CD4-positive, alpha-beta T cell (primary cell): ENCODE measurements at regions not wholly inside any gene's neighbourhood (a gene's known extent, or its start where the extent isn't known, plus 50 kb on each side); places are given as distances from the start of the nearest gene placed in this dataset.

Source experiments
- ATAC-seq: fragments of 200-7000 bp; cut with Tn5 transposase; one replicate; pipeline ENCODE4 v1.10.0; 2022; ENCODE audit warnings: mild to moderate bottlenecking; ENCODE audit not compliant: poor library complexity
- CTCF ChIA-PET: fragments of 350-600 bp; sonication (Branson Sonifier 250); formaldehyde crosslinking; loops from one replicate; lab custom pipeline; 2021; ENCODE audit warnings: antibody characterized with exemption, inconsistent platforms; lab: Charles Lee
- POLR2A ChIA-PET: fragments of 350-600 bp; sonication (Branson Sonifier 250); formaldehyde crosslinking; loops from one replicate; lab custom pipeline; 2021; ENCODE audit warnings: antibody characterized with exemption, inconsistent platforms; lab: Charles Lee
- DNase-seq, 14 experiments: peaks; one replicate each; pipeline ENCODE4 v3.0.0-alpha.2; 2013 to 2020; ENCODE audit warnings: mixed read lengths in 2 of 14
- H3K27ac ChIP-seq, 2 donors: one replicate each; pipeline versions ENCODE4 v1.5.1 to v1.7.0; 2013; ENCODE audit warnings: low read length in 2 of 2, low read depth in 1 of 2, mild to moderate bottlenecking in 1 of 2
- H3K27me3 ChIP-seq, 2 experiments: 1 replicate in 1 of 2; 2 replicates in 1 of 2; pipeline versions ENCODE4 v1.6.1 to v1.7.0; 2013; ENCODE audit warnings: low read length in 2 of 2, control low read depth in 1 of 2, mild to moderate bottlenecking in 1 of 2, moderate library complexity in 1 of 2; ENCODE audit not compliant: insufficient read depth in 2 of 2, control insufficient read depth in 1 of 2
- H3K36me3 ChIP-seq: one replicate; pipeline ENCODE4 v1.6.1; 2013; ENCODE audit warnings: low read length, control low read depth; ENCODE audit not compliant: insufficient read depth
- H3K4me1 ChIP-seq: one replicate; pipeline ENCODE4 v1.6.1; 2013; ENCODE audit warnings: low read length, control low read depth; ENCODE audit not compliant: insufficient read depth
- H3K4me3 ChIP-seq: one replicate; pipeline ENCODE4 v1.5.1; 2013; ENCODE audit warnings: mild to moderate bottlenecking, low read length, moderate library complexity
- H3K9me3 ChIP-seq, 2 experiments: 1 replicate in 1 of 2; 2 replicates in 1 of 2; pipeline versions ENCODE4 v1.6.1 to v1.7.0; 2013; ENCODE audit warnings: low read length in 2 of 2, mild to moderate bottlenecking in 2 of 2, control low read depth in 1 of 2, moderate library complexity in 1 of 2; ENCODE audit not compliant: control insufficient read depth in 1 of 2, insufficient read depth in 1 of 2
- H3K27ac Mint-ChIP-seq: one replicate; pipeline ENCODE4 v1.8.0; 2020; ENCODE audit warnings: mixed read lengths
- H3K27me3 Mint-ChIP-seq: one replicate; pipeline ENCODE4 v1.8.0; 2021; ENCODE audit warnings: mixed read lengths
- H3K36me3 Mint-ChIP-seq: one replicate; pipeline ENCODE4 v1.8.0; 2021; ENCODE audit warnings: low read depth, mixed read lengths
- H3K4me1 Mint-ChIP-seq: one replicate; pipeline ENCODE4 v1.8.0; 2021; ENCODE audit warnings: low read depth, mixed read lengths
- H3K4me3 Mint-ChIP-seq: one replicate; pipeline ENCODE4 v1.8.0; 2020; ENCODE audit warnings: mild to moderate bottlenecking, mixed read lengths
- H3K9me3 Mint-ChIP-seq: one replicate; pipeline ENCODE4 v1.8.0; 2020; ENCODE audit warnings: mixed read lengths
- CTCF ChIP-seq: fragments of 200-600 bp; IDR thresholded peaks from one replicate; pipeline ENCODE4 v1.8.0; 2022; ENCODE audit warnings: antibody characterized with exemption, mild to moderate bottlenecking
- intact Hi-C, 2 experiments: fragments of 100-400 bp; cut with DNase I in 1 of 2; cut with micrococcal nuclease in 1 of 2; formaldehyde crosslinking; loops; one replicate each; pipeline versions ENCODE4 v1.15.1 to v1.9.0; 2023 to 2025; cut with DNase I, micrococcal nuclease

- Mint-ChIP-seq H3K36me3 (no peaks in the 10 kb centered on the region), H3K9me3 (no peaks in the 10 kb centered on the region), H3K4me1 (no peaks in the 10 kb centered on the region), H3K4me3 (no peak overlapping the region), H3K27me3 (peaks cover 9% of the 10 kb centered on the region), H3K27ac (no peak overlapping the region)
- ATAC-seq (no peak), DNase-seq (no peak)
- Histone ChIP-seq H3K4me1 (no peaks in the 10 kb centered on the region), H3K4me3 (no peak overlapping the region), H3K27ac (no peak overlapping the region), H3K27me3 (no peaks in the 10 kb centered on the region), H3K9me3 (no peaks in the 10 kb centered on the region), H3K36me3 (no peaks in the 10 kb centered on the region)
- intact Hi-C loops = no loop called here
- ChIA-PET POLR2A (no interaction called here), CTCF (no interaction called here)
- TF ChIP-seq CTCF = no peak
Observed at GRCh38 chr2:222017252-222017850, 281.4 kb downstream of the PAX3 start.

GRCh38 chr2:222013889-222014288, 284.9 kb downstream of the PAX3 start:
- H3K4me3 ChIP-seq = no peak overlapping the region
- no peaks in the 10 kb centered on the region for H3K9me3 ChIP-seq
- intact Hi-C loops = no loop called here
- DNase-seq = no peak
- Mint-ChIP-seq H3K36me3 (no peaks in the 10 kb centered on the region), H3K4me1 (no peaks in the 10 kb centered on the region), H3K9me3 (no peaks in the 10 kb centered on the region), H3K27ac (no peak overlapping the region), H3K27me3 (peaks cover 9% of the 10 kb centered on the region), H3K4me3 (no peak overlapping the region)
- ChIA-PET CTCF (no interaction called here), POLR2A (no interaction called here)
- TF ChIP-seq CTCF = no peak
- no peak for ATAC-seq
- H3K4me1 ChIP-seq = no peaks in the 10 kb centered on the region
- no peaks in the 10 kb centered on the region for H3K27me3 ChIP-seq
- no peak overlapping the region for H3K27ac ChIP-seq
- H3K36me3 ChIP-seq = no peaks in the 10 kb centered on the region

DNA sequence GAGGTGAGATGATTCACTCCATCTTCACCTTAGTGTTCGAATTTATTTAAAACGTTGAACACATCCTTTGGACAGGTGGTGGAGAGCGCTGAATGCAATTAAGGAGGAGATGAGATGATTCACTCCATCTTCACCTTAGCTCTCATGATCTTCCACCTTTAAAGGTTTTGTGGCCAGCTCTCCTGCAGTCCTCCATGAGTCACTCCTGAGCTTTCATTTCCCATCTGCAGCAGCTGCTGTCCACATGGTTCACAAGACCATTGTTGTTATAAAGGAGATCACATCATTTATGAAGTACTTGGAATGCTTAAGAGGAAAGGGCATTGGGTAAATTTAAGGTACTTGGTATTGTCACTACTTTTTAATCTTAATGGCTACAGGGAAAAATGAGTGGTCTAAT, 298.5 kb downstream of the PAX3 start:
- no peak overlapping the region for H3K27ac Mint-ChIP-seq
- no peaks in the 10 kb centered on the region for H3K36me3 ChIP-seq
- ATAC-seq = no peak
- H3K4me3 ChIP-seq = no peak overlapping the region
- no peak for TF ChIP-seq CTCF
- H3K27ac ChIP-seq = no peak overlapping the region
- POLR2A ChIA-PET = no interaction called here
- H3K9me3 ChIP-seq = peaks cover 0 to 3% of the 10 kb centered on the region in 2 experiments
- no peaks in the 10 kb centered on the region for H3K27me3 ChIP-seq
- no peaks in the 10 kb centered on the region for H3K9me3 Mint-ChIP-seq
- intact Hi-C loops = no loop called here
- CTCF ChIA-PET = no interaction called here
- DNase-seq = no peak
- H3K4me1 Mint-ChIP-seq = no peaks in the 10 kb centered on the region
- H3K27me3 Mint-ChIP-seq = peaks cover 11% of the 10 kb centered on the region
- no peak overlapping the region for H3K4me3 Mint-ChIP-seq
- H3K4me1 ChIP-seq = no peaks in the 10 kb centered on the region
- H3K36me3 Mint-ChIP-seq = no peaks in the 10 kb centered on the region
